Activated B cell treated with CpG ODN at 0.5 μM for 24 hours (primary cell): ENCODE measurements at regions not wholly inside any gene's neighbourhood (a gene's known extent, or its start where the extent isn't known, plus 50 kb on each side); places are given as distances from the start of the nearest gene placed in this dataset.

ENCODE experiments used
- ATAC-seq: fragments of 200-7000 bp; cut with Tn5 transposase; one replicate; pipeline ENCODE4 v1.10.0; 2021; ENCODE audit warnings: low read depth, mild to moderate bottlenecking, moderate library complexity
- CTCF ChIA-PET: fragments of 350-600 bp; sonication (Branson Sonifier 250); formaldehyde crosslinking; loops from one replicate; lab custom pipeline; 2021; ENCODE audit warnings: antibody characterized with exemption; lab: Charles Lee
- POLR2A ChIA-PET: fragments of 350-600 bp; sonication (Branson Sonifier 250); formaldehyde crosslinking; loops from one replicate; lab custom pipeline; 2021; ENCODE audit warnings: antibody characterized with exemption; lab: Charles Lee
- DNase-seq: peaks from one replicate; pipeline ENCODE4 v3.0.0; 2022
- H3K27ac Mint-ChIP-seq: one replicate; pipeline ENCODE4 v1.8.0; 2020; ENCODE audit warnings: mixed read lengths
- H3K27me3 Mint-ChIP-seq: one replicate; pipeline ENCODE4 v1.8.0; 2021; ENCODE audit warnings: mixed read lengths
- H3K36me3 Mint-ChIP-seq: one replicate; pipeline ENCODE4 v1.8.0; 2021; ENCODE audit warnings: low read depth, mixed read lengths
- H3K4me1 Mint-ChIP-seq: one replicate; pipeline ENCODE4 v1.8.0; 2021; ENCODE audit warnings: mixed read lengths
- H3K4me3 Mint-ChIP-seq: one replicate; pipeline ENCODE4 v1.8.0; 2020; ENCODE audit warnings: mild to moderate bottlenecking, mixed read lengths
- H3K9me3 Mint-ChIP-seq: one replicate; pipeline ENCODE4 v1.8.0; 2020; ENCODE audit warnings: mixed read lengths
- intact Hi-C: fragments of 100-400 bp; cut with micrococcal nuclease; formaldehyde crosslinking; loops from one replicate; pipeline ENCODE4 v1.15.1; 2024
- TF ChIP-seq, protein P1 (sequence below): fragments of 200-600 bp; IDR thresholded peaks from one replicate; pipeline ENCODE4 v1.8.0; 2022; ENCODE audit warnings: antibody characterized with exemption, mild to moderate bottlenecking

DNA sequence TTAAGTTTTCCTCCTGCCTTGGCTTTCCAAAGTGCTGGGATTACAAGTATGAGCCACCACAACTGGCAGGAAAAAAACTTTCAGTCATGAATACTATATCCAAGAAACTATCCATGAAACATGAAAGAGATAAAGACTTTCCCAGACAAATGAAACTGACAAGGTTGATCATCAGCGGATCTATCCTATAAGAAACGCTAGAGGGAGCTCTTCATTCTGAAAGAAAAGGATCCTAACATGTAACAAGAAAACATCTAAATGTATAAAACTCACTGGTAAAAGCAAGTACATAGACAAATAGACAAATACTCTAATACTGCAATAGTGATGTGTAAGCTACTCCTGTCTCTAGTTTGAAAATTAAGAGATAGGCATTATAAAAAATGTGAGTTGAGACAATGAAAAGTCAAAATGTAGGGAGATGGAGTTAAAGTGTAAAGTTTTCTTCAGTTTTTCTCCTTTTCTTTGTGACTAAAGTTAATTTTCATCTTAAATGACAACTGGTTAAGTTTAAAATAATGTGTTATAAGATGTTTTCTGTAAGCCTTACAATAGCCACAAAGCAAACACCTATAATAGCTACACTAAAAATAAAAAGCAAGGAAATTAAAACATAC is 79.6 kb upstream of the TEKT1 start:
- peaks cover 18% of the 10 kb centered on the region for H3K4me1 Mint-ChIP-seq
- no peaks in the 10 kb centered on the region for H3K36me3 Mint-ChIP-seq
- intact Hi-C loops, result loop anchor here (1.0 to 5.0 kb wide), 4 partner anchors 69 to 244 kb away; no protein-coding TSS in a partner anchor
- TF ChIP-seq, protein P1, sequence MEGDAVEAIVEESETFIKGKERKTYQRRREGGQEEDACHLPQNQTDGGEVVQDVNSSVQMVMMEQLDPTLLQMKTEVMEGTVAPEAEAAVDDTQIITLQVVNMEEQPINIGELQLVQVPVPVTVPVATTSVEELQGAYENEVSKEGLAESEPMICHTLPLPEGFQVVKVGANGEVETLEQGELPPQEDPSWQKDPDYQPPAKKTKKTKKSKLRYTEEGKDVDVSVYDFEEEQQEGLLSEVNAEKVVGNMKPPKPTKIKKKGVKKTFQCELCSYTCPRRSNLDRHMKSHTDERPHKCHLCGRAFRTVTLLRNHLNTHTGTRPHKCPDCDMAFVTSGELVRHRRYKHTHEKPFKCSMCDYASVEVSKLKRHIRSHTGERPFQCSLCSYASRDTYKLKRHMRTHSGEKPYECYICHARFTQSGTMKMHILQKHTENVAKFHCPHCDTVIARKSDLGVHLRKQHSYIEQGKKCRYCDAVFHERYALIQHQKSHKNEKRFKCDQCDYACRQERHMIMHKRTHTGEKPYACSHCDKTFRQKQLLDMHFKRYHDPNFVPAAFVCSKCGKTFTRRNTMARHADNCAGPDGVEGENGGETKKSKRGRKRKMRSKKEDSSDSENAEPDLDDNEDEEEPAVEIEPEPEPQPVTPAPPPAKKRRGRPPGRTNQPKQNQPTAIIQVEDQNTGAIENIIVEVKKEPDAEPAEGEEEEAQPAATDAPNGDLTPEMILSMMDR, result no peak
- ChIA-PET POLR2A (interaction anchor here (0.7 to 1.2 kb wide), 6 partner anchors 25 to 124 kb away, joined by 4 to 10 read pairs (median 5); partner anchors contain the start of genes RNASEK and SLC16A13), CTCF (interaction anchor here (0.6 to 2.1 kb wide), 22 partner anchors 9 to 226 kb away, joined by 3 to 67 read pairs (median 4); partner anchors contain the start of genes ALOX12, RNASEK and SLC16A13)
- H3K27me3 Mint-ChIP-seq, result peaks cover 17% of the 10 kb centered on the region
- no peak overlapping the region for H3K27ac Mint-ChIP-seq
- no peaks in the 10 kb centered on the region for H3K9me3 Mint-ChIP-seq
- DNase-seq (no peak), ATAC-seq (no peak)
- no peak overlapping the region for H3K4me3 Mint-ChIP-seq

DNA sequence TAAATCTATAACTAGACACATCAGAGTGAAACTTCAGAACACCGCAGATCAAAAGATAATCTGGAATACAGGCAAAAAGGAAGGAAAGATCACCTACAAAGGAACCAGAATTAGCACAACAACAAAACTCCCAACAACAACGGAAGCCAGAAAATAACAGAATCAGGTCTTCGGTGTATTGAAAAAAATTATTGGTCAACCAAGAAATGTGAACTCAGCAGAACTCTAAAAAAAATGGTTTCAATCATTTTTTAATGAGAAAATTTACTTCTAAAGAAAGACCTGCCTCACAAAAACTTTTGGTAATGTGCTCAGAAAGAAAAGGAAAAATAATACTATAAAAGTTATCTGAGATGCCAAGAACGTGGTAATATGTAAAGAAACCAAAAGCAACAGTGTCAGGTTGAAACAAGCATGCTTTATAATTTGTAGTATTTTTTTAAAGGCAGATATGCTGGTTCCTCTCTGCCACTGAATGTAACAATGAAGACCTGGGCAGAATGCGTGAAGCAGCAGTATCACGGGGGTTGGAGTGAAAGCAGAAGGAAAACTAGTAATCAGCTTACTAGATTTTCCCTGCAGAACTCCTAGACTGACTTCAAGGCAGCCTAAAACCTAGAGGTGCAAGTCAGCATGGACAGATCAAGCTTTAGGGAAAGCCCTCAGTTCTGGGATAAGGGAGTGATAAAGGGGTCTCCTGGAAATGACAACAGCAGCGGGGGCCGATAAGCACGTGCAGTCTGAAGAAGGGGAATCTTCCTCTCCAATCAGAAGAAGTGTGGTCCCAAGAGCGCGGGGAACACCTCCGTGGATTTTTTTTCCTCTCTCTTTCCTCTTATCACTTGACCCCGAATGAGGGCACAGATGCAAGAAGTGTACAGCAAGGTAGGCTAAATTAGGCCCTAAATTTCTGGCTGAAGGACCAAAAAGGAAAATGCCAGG is 80.9 kb upstream of the TEKT1 start:
- Mint-ChIP-seq H3K27me3 (peaks cover 24% of the 10 kb centered on the region), H3K27ac (no peak overlapping the region), H3K4me3 (no peak overlapping the region), H3K9me3 (no peaks in the 10 kb centered on the region), H3K36me3 (no peaks in the 10 kb centered on the region), H3K4me1 (peaks cover 18% of the 10 kb centered on the region)
- ChIA-PET CTCF (interaction anchor here (1.0 to 4.9 kb wide), 5 partner anchors 15 to 241 kb away, joined by 3 to 118 read pairs (median 3); no protein-coding TSS in a partner anchor), POLR2A (no interaction called here)
- TF ChIP-seq, protein P1, result no peak
- intact Hi-C loops, result loop anchor here (1.0 to 5.0 kb wide), 4 partner anchors 70 to 264 kb away; no protein-coding TSS in a partner anchor
- ATAC-seq, result no peak
- no peak for DNase-seq

DNA sequence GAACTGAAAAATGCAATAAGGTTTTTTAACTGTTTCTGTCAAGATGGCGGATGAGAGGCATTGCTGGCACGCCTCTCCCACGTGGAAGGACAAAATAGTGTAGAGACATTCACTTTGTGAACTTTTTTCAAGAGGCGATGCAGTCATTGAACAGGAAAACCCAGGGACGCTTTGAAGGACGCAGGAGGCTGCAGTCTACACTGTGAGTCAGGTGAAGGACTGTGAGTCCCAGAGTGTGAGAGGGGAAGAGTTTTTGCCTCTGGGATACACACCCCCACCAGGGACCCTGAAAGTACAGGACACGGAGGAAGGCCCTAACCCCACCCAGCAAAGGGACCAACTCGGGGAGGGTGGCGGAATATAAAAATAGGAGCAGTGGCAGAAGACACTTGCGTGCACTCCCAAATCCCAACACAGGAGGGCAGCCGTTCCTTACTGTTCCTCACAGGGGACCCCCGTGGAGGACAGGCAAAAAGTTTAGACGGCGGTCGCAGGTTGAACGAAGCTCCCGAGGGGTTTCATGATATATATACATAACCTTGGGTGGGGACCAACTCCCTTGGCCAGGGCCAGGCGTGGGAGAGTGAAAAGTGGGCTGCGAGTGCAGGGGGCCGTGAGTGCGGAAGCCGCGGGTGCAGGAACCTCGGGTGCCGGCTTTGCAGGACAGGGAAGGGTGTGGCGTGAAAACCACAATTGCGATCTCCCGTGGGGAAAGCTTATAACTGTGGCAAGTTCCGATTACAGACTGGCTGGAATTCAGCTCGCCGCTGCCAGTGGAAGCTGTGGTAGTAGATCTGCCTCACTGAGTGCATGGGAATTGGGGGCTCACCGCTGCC is 82.0 kb upstream of the ALOX12 start:
- POLR2A ChIA-PET, result interaction anchor here (0.6 to 2.2 kb wide), 3 partner anchors 89 to 171 kb away, joined by 3 to 7 read pairs (median 4); no protein-coding TSS in a partner anchor

DNA sequence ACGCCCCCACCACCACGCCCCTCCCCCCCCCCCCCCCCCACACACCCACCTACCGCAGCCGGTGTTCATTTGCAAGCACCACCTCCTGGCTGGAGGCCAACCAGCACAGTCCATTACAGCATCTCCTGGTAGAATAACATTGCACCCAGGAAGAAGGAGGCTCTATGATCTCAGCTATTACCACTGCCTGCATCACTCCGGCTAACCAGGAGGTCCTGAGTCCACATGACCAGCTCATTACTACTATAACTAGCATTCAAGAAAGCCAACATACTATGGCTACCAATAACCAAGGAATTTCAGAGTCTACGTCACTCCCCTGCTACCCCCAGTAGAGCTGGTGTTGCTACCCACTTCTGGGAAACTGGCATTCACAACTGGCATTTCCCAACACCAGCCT is 81.1 kb upstream of the ALOX12 start:
- Mint-ChIP-seq H3K4me3 (no peak overlapping the region), H3K27me3 (peaks cover 24% of the 10 kb centered on the region), H3K27ac (no peak overlapping the region), H3K9me3 (no peaks in the 10 kb centered on the region), H3K36me3 (no peaks in the 10 kb centered on the region), H3K4me1 (peaks cover 18% of the 10 kb centered on the region)
- ChIA-PET CTCF (interaction anchor here (0.8 to 4.9 kb wide), 16 partner anchors 8 to 222 kb away, joined by 3 to 118 read pairs (median 4); partner anchors contain the start of genes BCL6B, RNASEK and SLC16A13), POLR2A (interaction anchor here (2.2 kb wide), 1 partner anchor 107 kb away, joined by 7 read pairs; no protein-coding TSS in a partner anchor)
- DNase-seq (no peak), ATAC-seq (no peak)
- intact Hi-C loops, result loop anchor here (1.0 to 5.0 kb wide), 3 partner anchors 72 to 247 kb away; no protein-coding TSS in a partner anchor
- TF ChIP-seq, protein P1, result no peak

More for the DNA sequence above, 82.0 kb upstream of the ALOX12 start:
- Mint-ChIP-seq H3K4me3 (peak overlapping the region; percentile 83), H3K4me1 (peaks cover 18% of the 10 kb centered on the region), H3K36me3 (no peaks in the 10 kb centered on the region), H3K27me3 (peaks cover 24% of the 10 kb centered on the region), H3K9me3 (no peaks in the 10 kb centered on the region), H3K27ac (no peak overlapping the region)
- DNase-seq, result peak; percentile 77
- intact Hi-C loops, result loop anchor here (1.0 to 5.0 kb wide), 5 partner anchors 72 to 263 kb away; no protein-coding TSS in a partner anchor
- ATAC-seq, result peak; percentile 89
- TF ChIP-seq, protein P1, result peak; percentile 38
- CTCF ChIA-PET, result interaction anchor here (0.6 to 4.9 kb wide), 17 partner anchors 9 to 223 kb away, joined by 3 to 118 read pairs (median 4); partner anchors contain the start of genes BCL6B, RNASEK and SLC16A13
